CD4-positive, CD25-positive, alpha-beta regulatory T cell (primary cell): ENCODE measurements at regions not wholly inside any gene's neighbourhood (a gene's known extent, or its start where the extent isn't known, plus 50 kb on each side); places are given as distances from the start of the nearest gene placed in this dataset.

Experiments used
- ATAC-seq, 2 donors: fragments of 150-1000 bp; cut with Tn5 transposase; one replicate each; pipeline ENCODE4 v1.10.0; 2021; ENCODE audit warnings: low read depth in 2 of 2, moderate number of reproducible peaks in 2 of 2, moderate library complexity in 1 of 2
- DNase-seq, 3 donors: peaks; one replicate each; pipeline versions ENCODE4 v3.0.0 to v3.0.0-alpha.2; 2012 to 2022; ENCODE audit warnings: mixed read lengths in 1 of 3
- H3K27ac ChIP-seq: one replicate; pipeline ENCODE4 v1.7.0; 2013; ENCODE audit warnings: mild to moderate bottlenecking, low read length; ENCODE audit not compliant: insufficient read depth, poor library complexity, severe bottlenecking
- H3K27me3 ChIP-seq: one replicate; pipeline ENCODE4 v1.7.0; 2013; ENCODE audit warnings: low read length; ENCODE audit not compliant: control insufficient read depth, insufficient read depth
- H3K36me3 ChIP-seq: one replicate; pipeline ENCODE4 v1.7.0; 2013; ENCODE audit warnings: mild to moderate bottlenecking, low read length, moderate library complexity; ENCODE audit not compliant: control insufficient read depth, insufficient read depth
- H3K4me1 ChIP-seq: 2 replicates; pipeline ENCODE4 v1.7.0; 2013; ENCODE audit warnings: mild to moderate bottlenecking, low read length; ENCODE audit not compliant: insufficient read depth, control insufficient read depth, poor library complexity, severe bottlenecking
- H3K4me3 ChIP-seq: one replicate; pipeline ENCODE4 v1.7.0; 2013; ENCODE audit warnings: low read depth, mild to moderate bottlenecking, low read length, moderate library complexity
- H3K9me3 ChIP-seq, 2 experiments: 1 replicate in 1 of 2; 2 replicates in 1 of 2; pipeline ENCODE4 v1.7.0; 2013; ENCODE audit warnings: low read length in 2 of 2, mild to moderate bottlenecking in 1 of 2, moderate library complexity in 1 of 2; ENCODE audit not compliant: control insufficient read depth in 2 of 2
- H3K27ac Mint-ChIP-seq, 3 donors: one replicate each; pipeline ENCODE4 v1.8.0; 2020 to 2022; ENCODE audit warnings: mild to moderate bottlenecking in 3 of 3, mixed read lengths in 3 of 3, moderate library complexity in 2 of 3
- H3K27me3 Mint-ChIP-seq: one replicate; pipeline ENCODE4 v1.8.0; 2022; ENCODE audit warnings: mild to moderate bottlenecking, mixed read lengths
- H3K36me3 Mint-ChIP-seq: one replicate; pipeline ENCODE4 v1.8.0; 2020; ENCODE audit warnings: mixed read lengths
- H3K4me1 Mint-ChIP-seq, 4 donors: one replicate each; pipeline ENCODE4 v1.8.0; 2020 to 2022; ENCODE audit warnings: mixed read lengths in 4 of 4, mild to moderate bottlenecking in 1 of 4
- H3K4me3 Mint-ChIP-seq, 4 donors: one replicate each; pipeline ENCODE4 v1.8.0; 2020 to 2022; ENCODE audit warnings: mild to moderate bottlenecking in 4 of 4, mixed read lengths in 4 of 4, moderate library complexity in 3 of 4
- H3K9me3 Mint-ChIP-seq, 7 donors: one replicate each; pipeline ENCODE4 v1.8.0; 2020 to 2022; ENCODE audit warnings: mixed read lengths in 7 of 7, mild to moderate bottlenecking in 3 of 7, moderate library complexity in 2 of 7

- Mint-ChIP-seq H3K27me3 (no peaks in the 10 kb centered on the region), H3K4me3 (no peak overlapping the region), H3K9me3 (peaks cover 2 to 27% (median 9%) of the 10 kb centered on the region in 7 donors), H3K4me1 (no peaks in the 10 kb centered on the region), H3K27ac (no peak overlapping the region), H3K36me3 (no peaks in the 10 kb centered on the region)
- peaks cover 2 to 18% of the 10 kb centered on the region in 2 experiments for H3K9me3 ChIP-seq
- H3K4me1 ChIP-seq, result no peaks in the 10 kb centered on the region
- ATAC-seq (no peak), DNase-seq (no peak)
- no peaks in the 10 kb centered on the region for H3K36me3 ChIP-seq
- H3K4me3 ChIP-seq, result no peak overlapping the region
- no peaks in the 10 kb centered on the region for H3K27me3 ChIP-seq
- H3K27ac ChIP-seq, result no peak overlapping the region
These were observed 542.6 kb downstream of the HDGFL1 start for GRCh38 chr6:23111984-23112383.

GRCh38 chr6:23114812-23115504, 545.6 kb downstream of the HDGFL1 start:
- peaks cover 2 to 21% (median 6%) of the 10 kb centered on the region in 7 donors for H3K9me3 Mint-ChIP-seq
- H3K4me1 ChIP-seq, result no peaks in the 10 kb centered on the region
- no peaks in the 10 kb centered on the region for H3K4me1 Mint-ChIP-seq
- no peaks in the 10 kb centered on the region for H3K36me3 Mint-ChIP-seq
- no peaks in the 10 kb centered on the region for H3K27me3 Mint-ChIP-seq
- ATAC-seq (no peak), DNase-seq (no peak)
- no peak overlapping the region for H3K27ac ChIP-seq
- peaks cover 2 to 18% of the 10 kb centered on the region in 2 experiments for H3K9me3 ChIP-seq
- H3K4me3 Mint-ChIP-seq, result no peak overlapping the region
- peak overlapping the region in 1 of 3 donors; percentile 26 for H3K27ac Mint-ChIP-seq
- no peak overlapping the region for H3K4me3 ChIP-seq
- no peaks in the 10 kb centered on the region for H3K36me3 ChIP-seq
- H3K27me3 ChIP-seq, result no peaks in the 10 kb centered on the region

- Mint-ChIP-seq H3K36me3 (no peaks in the 10 kb centered on the region), H3K27me3 (no peaks in the 10 kb centered on the region), H3K4me1 (no peaks in the 10 kb centered on the region), H3K27ac (peak overlapping the region in 1 of 3 donors; percentile 35), H3K9me3 (peaks cover 0 to 24% (median 0%) of the 10 kb centered on the region in 7 donors), H3K4me3 (no peak overlapping the region)
- no peaks in the 10 kb centered on the region for H3K4me1 ChIP-seq
- no peaks in the 10 kb centered on the region for H3K36me3 ChIP-seq
- DNase-seq (no peak), ATAC-seq (no peak)
- peaks cover 2 to 7% of the 10 kb centered on the region in 2 experiments for H3K9me3 ChIP-seq
- H3K27ac ChIP-seq, result no peak overlapping the region
- H3K4me3 ChIP-seq, result no peak overlapping the region
- H3K27me3 ChIP-seq, result no peaks in the 10 kb centered on the region
These were observed 568.2 kb downstream of the HDGFL1 start for GRCh38 chr6:23137611-23138010.

- Mint-ChIP-seq H3K4me1 (no peaks in the 10 kb centered on the region), H3K27me3 (no peaks in the 10 kb centered on the region), H3K36me3 (no peaks in the 10 kb centered on the region), H3K27ac (no peak overlapping the region), H3K9me3 (peaks cover 0 to 7% (median 0%) of the 10 kb centered on the region in 7 donors), H3K4me3 (no peak overlapping the region)
- ATAC-seq, result no peak
- Histone ChIP-seq H3K27me3 (no peaks in the 10 kb centered on the region), H3K9me3 (peaks cover 0 to 7% of the 10 kb centered on the region in 2 experiments), H3K4me1 (no peaks in the 10 kb centered on the region), H3K27ac (no peak overlapping the region), H3K4me3 (no peak overlapping the region), H3K36me3 (no peaks in the 10 kb centered on the region)
- no peak for DNase-seq
These were observed 571.5 kb downstream of the HDGFL1 start for GRCh38 chr6:23140871-23141270.

GRCh38 chr6:23145781-23146180, 576.4 kb downstream of the HDGFL1 start:
- Mint-ChIP-seq H3K36me3 (no peaks in the 10 kb centered on the region), H3K27me3 (no peaks in the 10 kb centered on the region), H3K9me3 (peaks cover 0 to 3% (median 0%) of the 10 kb centered on the region in 7 donors), H3K27ac (no peak overlapping the region), H3K4me1 (no peaks in the 10 kb centered on the region), H3K4me3 (no peak overlapping the region)
- Histone ChIP-seq H3K36me3 (no peaks in the 10 kb centered on the region), H3K4me3 (no peak overlapping the region), H3K9me3 (no peaks in the 10 kb centered on the region), H3K27me3 (no peaks in the 10 kb centered on the region), H3K4me1 (no peaks in the 10 kb centered on the region), H3K27ac (no peak overlapping the region)
- no peak for DNase-seq
- ATAC-seq, result no peak

- H3K36me3 ChIP-seq, result no peaks in the 10 kb centered on the region
These were observed 584.8 kb downstream of the HDGFL1 start for GRCh38 chr6:23154159-23154558.

GRCh38 chr6:23170049-23170448, 600.7 kb downstream of the HDGFL1 start:
- peaks cover 0 to 21% (median 8%) of the 10 kb centered on the region in 7 donors for H3K9me3 Mint-ChIP-seq
- H3K9me3 ChIP-seq, result peaks cover 0 to 4% of the 10 kb centered on the region in 2 experiments
- no peaks in the 10 kb centered on the region for H3K4me1 Mint-ChIP-seq

More at GRCh38 chr6:23154159-23154558, 584.8 kb downstream of the HDGFL1 start:
- Histone ChIP-seq H3K27ac (no peak overlapping the region), H3K4me3 (no peak overlapping the region), H3K27me3 (no peaks in the 10 kb centered on the region), H3K9me3 (no peaks in the 10 kb centered on the region), H3K4me1 (no peaks in the 10 kb centered on the region)
- DNase-seq, result no peak
- H3K27me3 Mint-ChIP-seq, result no peaks in the 10 kb centered on the region
- no peak for ATAC-seq
- H3K4me3 Mint-ChIP-seq, result no peak overlapping the region
- H3K4me1 Mint-ChIP-seq, result no peaks in the 10 kb centered on the region
- H3K27ac Mint-ChIP-seq, result no peak overlapping the region
- H3K36me3 Mint-ChIP-seq, result no peaks in the 10 kb centered on the region
- H3K9me3 Mint-ChIP-seq, result peaks cover 0 to 13% (median 4%) of the 10 kb centered on the region in 7 donors

GRCh38 chr6:23173234-23173633, 603.9 kb downstream of the HDGFL1 start:
- H3K36me3 Mint-ChIP-seq, result no peaks in the 10 kb centered on the region
- H3K27me3 ChIP-seq, result no peaks in the 10 kb centered on the region
- no peak overlapping the region for H3K4me3 ChIP-seq
- DNase-seq (no peak), ATAC-seq (no peak)
- H3K4me1 Mint-ChIP-seq, result no peaks in the 10 kb centered on the region
- no peaks in the 10 kb centered on the region for H3K27me3 Mint-ChIP-seq
- H3K27ac ChIP-seq, result no peak overlapping the region
- H3K9me3 Mint-ChIP-seq, result peaks cover 0 to 10% (median 2%) of the 10 kb centered on the region in 7 donors
- no peak overlapping the region for H3K27ac Mint-ChIP-seq
- no peak overlapping the region for H3K4me3 Mint-ChIP-seq
- no peaks in the 10 kb centered on the region for H3K36me3 ChIP-seq
- H3K4me1 ChIP-seq, result no peaks in the 10 kb centered on the region
- H3K9me3 ChIP-seq, result no peaks in the 10 kb centered on the region

More at GRCh38 chr6:23170049-23170448, 600.7 kb downstream of the HDGFL1 start:
- H3K4me3 ChIP-seq, result no peak overlapping the region
- no peaks in the 10 kb centered on the region for H3K27me3 ChIP-seq
- Mint-ChIP-seq H3K27ac (no peak overlapping the region), H3K27me3 (no peaks in the 10 kb centered on the region), H3K4me3 (no peak overlapping the region), H3K36me3 (no peaks in the 10 kb centered on the region)
- ATAC-seq (no peak), DNase-seq (no peak)
- no peaks in the 10 kb centered on the region for H3K36me3 ChIP-seq
- no peaks in the 10 kb centered on the region for H3K4me1 ChIP-seq
- H3K27ac ChIP-seq, result no peak overlapping the region
